Activated naive CD4-positive, alpha-beta T cell treated with anti-CD3 and anti-CD28 coated beads for 36 hours (primary cell): ENCODE measurements at regions not wholly inside any gene's neighbourhood (a gene's known extent, or its start where the extent isn't known, plus 50 kb on each side); places are given as distances from the start of the nearest gene placed in this dataset.

Experiments used
- CTCF ChIA-PET: fragments of 350-600 bp; sonication (Branson Sonifier 250); formaldehyde crosslinking; loops from one replicate; lab custom pipeline; 2021; ENCODE audit warnings: antibody characterized with exemption; lab: Charles Lee
- DNase-seq: peaks from one replicate; pipeline ENCODE4 v3.0.0-alpha.2; 2020
- H3K27ac Mint-ChIP-seq: one replicate; pipeline ENCODE4 v1.8.0; 2021; ENCODE audit warnings: mild to moderate bottlenecking, mixed read lengths
- H3K27me3 Mint-ChIP-seq: one replicate; pipeline ENCODE4 v1.8.0; 2021; ENCODE audit warnings: low read depth, mixed read lengths
- H3K36me3 Mint-ChIP-seq: one replicate; pipeline ENCODE4 v1.8.0; 2021; ENCODE audit warnings: low read depth, mixed read lengths
- H3K4me1 Mint-ChIP-seq: one replicate; pipeline ENCODE4 v1.8.0; 2021; ENCODE audit warnings: low read depth, mixed read lengths
- H3K4me3 Mint-ChIP-seq: one replicate; pipeline ENCODE4 v1.8.0; 2021; ENCODE audit warnings: mild to moderate bottlenecking, moderate library complexity, mixed read lengths
- H3K9me3 Mint-ChIP-seq: one replicate; pipeline ENCODE4 v1.8.0; 2021; ENCODE audit warnings: mixed read lengths
- intact Hi-C: fragments of 100-400 bp; cut with micrococcal nuclease; formaldehyde crosslinking; loops from one replicate; pipeline ENCODE4 v1.15.1; 2023

- no peaks in the 10 kb centered on the region for H3K36me3 Mint-ChIP-seq
- CTCF ChIA-PET: interaction anchor here (0.6 to 0.8 kb wide), 2 partner anchors 15 to 104 kb away, joined by 3 to 4 read pairs; no protein-coding TSS in a partner anchor
- peaks cover 15% of the 10 kb centered on the region for H3K27me3 Mint-ChIP-seq
- intact Hi-C loops: no loop called here
- H3K9me3 Mint-ChIP-seq: no peaks in the 10 kb centered on the region
- no peak overlapping the region for H3K27ac Mint-ChIP-seq
- no peaks in the 10 kb centered on the region for H3K4me1 Mint-ChIP-seq
- DNase-seq: no peak
- no peak overlapping the region for H3K4me3 Mint-ChIP-seq
These were observed 94.7 kb downstream of the GGTLC2 start for GRCh38 chr22:22738959-22739585.

GRCh38 chr22:22740560-22741276 lies 96.3 kb downstream of the GGTLC2 start:
- peaks cover 15% of the 10 kb centered on the region for H3K27me3 Mint-ChIP-seq
- no peaks in the 10 kb centered on the region for H3K9me3 Mint-ChIP-seq
- intact Hi-C loops: no loop called here
- CTCF ChIA-PET: interaction anchor here (1.3 kb wide), 1 partner anchor 11 kb away, joined by 3 read pairs; no protein-coding TSS in a partner anchor
- no peak for DNase-seq
- no peak overlapping the region for H3K4me3 Mint-ChIP-seq
- no peaks in the 10 kb centered on the region for H3K4me1 Mint-ChIP-seq
- no peaks in the 10 kb centered on the region for H3K36me3 Mint-ChIP-seq
- no peak overlapping the region for H3K27ac Mint-ChIP-seq

- intact Hi-C loops: no loop called here
- Mint-ChIP-seq H3K4me3 (no peak overlapping the region), H3K27me3 (peaks cover 15% of the 10 kb centered on the region), H3K9me3 (no peaks in the 10 kb centered on the region), H3K36me3 (no peaks in the 10 kb centered on the region), H3K27ac (no peak overlapping the region), H3K4me1 (no peaks in the 10 kb centered on the region)
- CTCF ChIA-PET: interaction anchor here (0.6 to 1.3 kb wide), 3 partner anchors 10 to 57 kb away, joined by 3 to 4 read pairs (median 4); no protein-coding TSS in a partner anchor
- DNase-seq: no peak
These were observed 97.4 kb downstream of the GGTLC2 start for GRCh38 chr22:22741843-22742242.

DNA sequence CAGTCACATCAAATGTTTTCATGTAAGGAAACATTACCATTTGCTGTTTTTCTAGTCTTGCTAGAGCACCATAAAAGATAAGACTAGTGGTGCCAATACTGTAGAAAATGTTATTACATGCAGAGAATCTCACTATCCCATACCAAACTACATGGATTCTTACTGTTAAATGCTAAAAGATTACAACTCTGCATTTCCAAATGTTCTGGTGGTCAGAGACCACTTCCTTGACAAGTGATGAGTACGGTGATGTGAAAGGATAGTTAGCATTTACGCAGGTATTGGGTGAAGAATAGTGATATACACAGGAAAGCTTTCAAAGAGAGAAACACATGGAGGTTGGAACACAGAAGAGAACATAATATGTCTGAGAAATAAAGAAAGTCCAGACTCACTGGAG lies 98.2 kb downstream of the GGTLC2 start:
- CTCF ChIA-PET: interaction anchor here (0.6 kb wide), 1 partner anchor 142 kb away, joined by 3 read pairs; no protein-coding TSS in a partner anchor
- H3K9me3 Mint-ChIP-seq: no peaks in the 10 kb centered on the region
- intact Hi-C loops: no loop called here
- H3K4me1 Mint-ChIP-seq: no peaks in the 10 kb centered on the region
- no peak for DNase-seq
- no peak overlapping the region for H3K4me3 Mint-ChIP-seq
- H3K27ac Mint-ChIP-seq: no peak overlapping the region
- H3K27me3 Mint-ChIP-seq: peaks cover 15% of the 10 kb centered on the region
- no peaks in the 10 kb centered on the region for H3K36me3 Mint-ChIP-seq

- peaks cover 15% of the 10 kb centered on the region for H3K27me3 Mint-ChIP-seq
- no peak overlapping the region for H3K4me3 Mint-ChIP-seq
- CTCF ChIA-PET: interaction anchor here (0.6 kb wide), 1 partner anchor 141 kb away, joined by 3 read pairs; no protein-coding TSS in a partner anchor
- intact Hi-C loops: no loop called here
- H3K9me3 Mint-ChIP-seq: no peaks in the 10 kb centered on the region
- no peak for DNase-seq
- no peaks in the 10 kb centered on the region for H3K4me1 Mint-ChIP-seq
- H3K36me3 Mint-ChIP-seq: no peaks in the 10 kb centered on the region
- no peak overlapping the region for H3K27ac Mint-ChIP-seq
These were observed 98.8 kb downstream of the GGTLC2 start for GRCh38 chr22:22743128-22743760.

DNA sequence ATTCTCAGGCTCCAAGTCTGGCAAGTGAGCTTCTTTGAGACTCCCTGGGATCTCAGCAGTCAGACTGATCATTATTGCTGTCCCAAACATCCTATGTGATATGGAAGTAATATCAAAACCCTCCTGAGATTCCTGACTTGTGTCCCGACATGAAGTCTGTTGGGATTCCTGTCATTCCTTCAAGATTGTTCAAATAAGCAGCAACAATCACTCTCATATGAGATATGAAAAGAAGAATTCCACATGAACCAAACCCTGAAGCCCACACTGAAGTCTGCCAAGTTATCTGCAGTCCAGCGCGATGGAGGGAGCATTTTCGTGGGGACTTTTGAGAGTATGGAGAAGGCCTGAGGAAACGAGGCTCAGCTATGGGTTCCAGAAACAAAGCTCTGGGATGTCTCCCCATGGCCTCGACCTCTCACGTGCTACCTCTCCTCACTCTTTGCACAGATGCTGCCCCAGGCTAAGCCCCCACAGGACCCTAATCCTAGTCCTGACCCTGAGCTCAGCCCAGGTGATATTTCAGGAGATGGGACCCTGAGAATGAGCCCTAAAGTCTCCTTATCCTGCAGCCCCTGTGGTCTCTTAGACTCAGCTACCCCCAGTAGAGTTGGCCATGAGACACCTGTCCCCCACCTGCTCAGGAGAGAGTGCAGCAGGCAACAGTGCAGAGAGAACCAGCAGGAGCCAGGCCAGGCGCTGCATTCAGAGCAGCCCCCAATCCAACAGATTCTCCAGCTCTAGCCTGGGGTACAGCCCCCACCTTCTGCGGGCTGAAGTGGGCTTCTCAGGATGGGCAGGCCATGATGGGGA lies 100.2 kb downstream of the GGTLC2 start:
- Mint-ChIP-seq H3K27ac (no peak overlapping the region), H3K27me3 (peaks cover 8% of the 10 kb centered on the region), H3K9me3 (no peaks in the 10 kb centered on the region), H3K4me3 (no peak overlapping the region), H3K36me3 (no peaks in the 10 kb centered on the region), H3K4me1 (no peaks in the 10 kb centered on the region)
- intact Hi-C loops: no loop called here
- CTCF ChIA-PET: interaction anchor here (0.6 to 1.8 kb wide), 9 partner anchors 9 to 87 kb away, joined by 3 to 14 read pairs (median 4); no protein-coding TSS in a partner anchor
- no peak for DNase-seq

DNA sequence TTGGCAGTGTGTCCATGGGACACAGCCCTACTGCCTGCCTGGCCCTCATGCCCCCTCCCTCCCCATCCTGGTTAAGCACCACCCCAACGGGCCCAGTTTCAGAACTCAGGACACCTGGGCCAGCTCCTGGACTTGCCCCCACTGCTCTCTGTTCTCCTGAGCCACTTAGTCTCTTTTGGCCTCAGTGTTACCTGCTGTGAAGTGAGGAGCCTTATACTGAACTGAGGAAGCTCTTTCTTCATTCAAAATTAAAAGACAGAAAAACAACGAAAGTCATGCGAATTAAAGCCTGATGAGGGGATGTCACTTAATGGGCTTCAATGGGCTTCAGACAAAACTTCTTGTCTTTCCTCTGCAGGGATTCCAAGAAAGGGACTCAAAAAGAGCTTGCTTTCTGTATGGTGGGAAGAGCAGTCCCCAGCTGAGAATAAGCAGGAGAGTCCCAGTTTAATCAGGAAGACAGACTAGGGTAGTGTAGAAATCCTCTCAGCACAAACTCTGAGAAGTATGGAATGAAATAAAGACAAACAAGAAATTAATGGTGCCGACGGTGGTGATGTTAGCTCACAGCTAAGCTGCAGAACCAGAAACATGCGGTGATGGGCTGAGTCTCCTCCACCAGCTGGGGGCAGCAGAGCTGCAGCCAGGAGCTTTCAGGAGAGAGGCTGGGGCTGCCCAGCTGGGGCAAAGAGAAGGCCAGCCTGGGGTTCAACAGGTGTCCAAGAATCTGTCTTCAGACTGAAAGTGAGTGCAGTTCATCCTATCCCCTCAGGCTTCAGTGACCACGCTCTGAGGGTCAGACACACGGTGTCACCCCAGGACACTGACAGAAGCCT lies 101.0 kb downstream of the GGTLC2 start:
- peaks cover 5% of the 10 kb centered on the region for H3K27me3 Mint-ChIP-seq
- intact Hi-C loops: loop anchor here (2.0 kb wide), 1 partner anchor 35 kb away; no protein-coding TSS in a partner anchor
- no peaks in the 10 kb centered on the region for H3K36me3 Mint-ChIP-seq

DNA sequence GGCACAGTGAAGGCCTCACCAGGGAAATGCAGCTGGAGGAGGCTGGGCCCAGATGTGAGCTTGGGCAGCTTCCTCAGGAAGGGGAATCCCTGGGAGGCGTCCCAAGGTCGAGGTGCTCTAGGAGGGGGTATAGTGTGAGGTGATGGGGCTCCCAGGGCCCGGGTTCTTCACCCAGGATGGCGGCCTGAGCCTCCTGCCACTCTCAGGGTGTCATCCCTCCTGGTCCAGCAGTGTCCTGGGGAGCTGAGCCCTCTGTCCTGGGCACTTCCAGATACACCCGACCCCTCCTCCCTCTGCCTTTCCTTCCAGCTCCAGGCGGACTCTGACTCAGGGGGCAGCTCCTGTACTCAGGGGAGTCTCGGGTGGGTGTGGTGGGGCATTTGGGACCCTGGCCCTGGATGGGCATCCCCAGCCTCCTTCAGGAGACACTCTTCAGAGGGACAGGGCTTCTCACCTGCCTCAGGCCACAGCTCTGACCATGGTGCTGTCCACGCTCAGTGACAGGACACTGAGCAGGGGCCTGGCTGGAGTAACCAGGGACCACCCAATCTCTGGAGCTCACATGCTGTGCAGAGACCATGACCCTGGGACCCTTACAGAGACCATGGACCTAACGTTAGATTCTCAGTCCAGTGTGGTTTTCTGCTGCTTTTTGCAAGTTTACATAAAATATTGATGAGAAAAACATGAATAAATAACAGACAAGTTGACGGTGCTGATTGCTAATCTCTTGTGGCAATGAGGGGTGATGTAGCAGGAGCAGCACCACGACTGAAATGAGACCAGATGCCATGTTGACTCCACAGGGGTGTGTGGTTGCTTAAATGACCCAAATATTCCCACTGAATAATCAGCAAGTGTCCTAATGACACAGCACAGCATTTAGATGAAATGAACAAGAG lies 101.9 kb downstream of the GGTLC2 start:
- intact Hi-C loops: loop anchor here (2.0 kb wide), 1 partner anchor 36 kb away; no protein-coding TSS in a partner anchor
- Mint-ChIP-seq H3K27me3 (peaks cover 2% of the 10 kb centered on the region), H3K27ac (no peak overlapping the region)

More for the DNA sequence above, 101.0 kb downstream of the GGTLC2 start:
- CTCF ChIA-PET: interaction anchor here (0.6 to 1.8 kb wide), 17 partner anchors 9 to 209 kb away, joined by 3 to 14 read pairs (median 3); no protein-coding TSS in a partner anchor
- DNase-seq: peak; percentile 52
- Mint-ChIP-seq H3K4me1 (no peaks in the 10 kb centered on the region), H3K9me3 (no peaks in the 10 kb centered on the region), H3K27ac (no peak overlapping the region), H3K4me3 (no peak overlapping the region)

GRCh38 chr22:22746963-22747933 lies 102.8 kb downstream of the GGTLC2 start:
- no peak for DNase-seq
- Mint-ChIP-seq H3K36me3 (no peaks in the 10 kb centered on the region), H3K4me3 (no peak overlapping the region), H3K27me3 (peaks cover 2% of the 10 kb centered on the region), H3K4me1 (no peaks in the 10 kb centered on the region), H3K9me3 (no peaks in the 10 kb centered on the region), H3K27ac (no peak overlapping the region)
- intact Hi-C loops: loop anchor here (2.0 kb wide), 1 partner anchor 36 kb away; no protein-coding TSS in a partner anchor
- CTCF ChIA-PET: interaction anchor here (0.6 to 1.3 kb wide), 5 partner anchors 27 to 130 kb away, joined by 3 to 4 read pairs (median 3); no protein-coding TSS in a partner anchor

More for the DNA sequence above, 101.9 kb downstream of the GGTLC2 start:
- no peak overlapping the region for H3K4me3 Mint-ChIP-seq
- no peaks in the 10 kb centered on the region for H3K9me3 Mint-ChIP-seq
- DNase-seq: no peak
- no peaks in the 10 kb centered on the region for H3K36me3 Mint-ChIP-seq
- CTCF ChIA-PET: interaction anchor here (0.6 to 1.8 kb wide), 20 partner anchors 8 to 209 kb away, joined by 3 to 14 read pairs (median 3); no protein-coding TSS in a partner anchor
- no peaks in the 10 kb centered on the region for H3K4me1 Mint-ChIP-seq
